ENCODE measurements at regions not wholly inside any gene's neighbourhood (a gene's known extent, or its start where the extent isn't known, plus 50 kb on each side); places are given as distances from the start of the nearest gene placed in this dataset.

DNA sequence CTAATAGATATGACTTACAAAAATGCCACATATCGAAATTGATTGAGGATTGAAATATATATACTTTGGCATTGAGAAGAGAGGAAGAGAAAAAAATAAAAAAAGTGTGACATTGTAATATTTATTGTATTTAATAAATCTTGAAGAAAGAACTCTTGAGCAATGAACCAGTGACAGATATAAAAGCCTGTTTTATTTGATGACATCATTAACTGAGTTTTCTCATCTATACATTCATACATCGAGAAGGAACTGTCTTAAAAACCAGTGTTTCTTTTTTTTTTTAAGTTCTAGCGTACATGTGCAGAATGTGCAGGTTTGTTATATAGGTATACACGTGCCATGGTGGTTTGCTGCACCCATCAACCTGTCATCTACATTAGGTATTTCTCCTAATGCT is 368.2 kb downstream of the SNAPC1 start:
- TF ChIP-seq, protein P1, sequence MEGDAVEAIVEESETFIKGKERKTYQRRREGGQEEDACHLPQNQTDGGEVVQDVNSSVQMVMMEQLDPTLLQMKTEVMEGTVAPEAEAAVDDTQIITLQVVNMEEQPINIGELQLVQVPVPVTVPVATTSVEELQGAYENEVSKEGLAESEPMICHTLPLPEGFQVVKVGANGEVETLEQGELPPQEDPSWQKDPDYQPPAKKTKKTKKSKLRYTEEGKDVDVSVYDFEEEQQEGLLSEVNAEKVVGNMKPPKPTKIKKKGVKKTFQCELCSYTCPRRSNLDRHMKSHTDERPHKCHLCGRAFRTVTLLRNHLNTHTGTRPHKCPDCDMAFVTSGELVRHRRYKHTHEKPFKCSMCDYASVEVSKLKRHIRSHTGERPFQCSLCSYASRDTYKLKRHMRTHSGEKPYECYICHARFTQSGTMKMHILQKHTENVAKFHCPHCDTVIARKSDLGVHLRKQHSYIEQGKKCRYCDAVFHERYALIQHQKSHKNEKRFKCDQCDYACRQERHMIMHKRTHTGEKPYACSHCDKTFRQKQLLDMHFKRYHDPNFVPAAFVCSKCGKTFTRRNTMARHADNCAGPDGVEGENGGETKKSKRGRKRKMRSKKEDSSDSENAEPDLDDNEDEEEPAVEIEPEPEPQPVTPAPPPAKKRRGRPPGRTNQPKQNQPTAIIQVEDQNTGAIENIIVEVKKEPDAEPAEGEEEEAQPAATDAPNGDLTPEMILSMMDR (IDR thresholded peaks at IDR 0.05; ENCODE audit: insufficient read depth, low read length, poor library complexity, severe bottlenecking): no peak
- TF ChIP-seq EZH2phosphoT487 (conservative IDR thresholded peaks at IDR 0.05; ENCODE audit: low read length): no peak

All from SU-DHL-6 (cell line).